Loucy (cell line): ENCODE measurements at regions not wholly inside any gene's neighbourhood (a gene's known extent, or its start where the extent isn't known, plus 50 kb on each side); places are given as distances from the start of the nearest gene placed in this dataset.
"Not testable (repeated sequence)": the region's sequence is repeated elsewhere in the genome, so short reads cannot be mapped to it uniquely, and the experiment has no call there.

Experiments
- H2AFZ ChIP-seq: fragments of 200-600 bp; sonication (generic); 2 replicates; pipeline ENCODE4 v1.6.0; 2016; ENCODE audit warnings: antibody characterized with exemption, mild to moderate bottlenecking, low read length, moderate library complexity
- H3F3A ChIP-seq: fragments of 200-600 bp; 2 replicates; pipeline ENCODE4 v1.6.0; 2016; ENCODE audit warnings: antibody characterized with exemption, low read depth, mild to moderate bottlenecking
- H3K27me3 ChIP-seq: fragments of 200-600 bp; sonication (generic); 2 replicates; pipeline ENCODE4 v1.6.1; 2014; ENCODE audit warnings: low read length, mild to moderate bottlenecking; ENCODE audit not compliant: insufficient read depth, poor library complexity, severe bottlenecking
- H3K36me3 ChIP-seq: fragments of 200-600 bp; sonication (generic); 2 replicates; pipeline ENCODE4 v1.6.1; 2016; ENCODE audit warnings: low read length; ENCODE audit not compliant: insufficient read depth
- H3K4me1 ChIP-seq: fragments of 200-600 bp; sonication (generic); 2 replicates; pipeline ENCODE4 v1.5.1; 2014; ENCODE audit warnings: low read length, mild to moderate bottlenecking; ENCODE audit not compliant: insufficient read depth, poor library complexity, severe bottlenecking
- H3K4me2 ChIP-seq: fragments of 200-600 bp; sonication (generic); 2 replicates; pipeline ENCODE4 v1.6.0; 2014; ENCODE audit warnings: antibody characterized with exemption, low read length, low read depth, mild to moderate bottlenecking; ENCODE audit not compliant: poor library complexity, severe bottlenecking
- H3K4me3 ChIP-seq: fragments of 200-600 bp; sonication (generic); 2 replicates; pipeline ENCODE4 v1.5.1; 2014; ENCODE audit warnings: low read length, mild to moderate bottlenecking, mixed read lengths; ENCODE audit not compliant: poor library complexity, severe bottlenecking
- H3K79me2 ChIP-seq: fragments of 200-600 bp; sonication (generic); 2 replicates; pipeline ENCODE4 v1.6.1; 2014; ENCODE audit warnings: low read length; ENCODE audit not compliant: insufficient read depth
- H3K9ac ChIP-seq: fragments of 200-600 bp; sonication (generic); 2 replicates; pipeline ENCODE4 v1.6.0; 2014; ENCODE audit warnings: mild to moderate bottlenecking, low read depth, low read length, moderate library complexity; ENCODE audit not compliant: poor library complexity, severe bottlenecking
- H3K9me2 ChIP-seq: fragments of 200-600 bp; sonication (generic); replicated peaks from 2 replicates; pipeline ENCODE4 v1.6.1; 2016; ENCODE audit warnings: low read depth, low read length, mixed read lengths
- H3K9me3 ChIP-seq: fragments of 200-600 bp; sonication (generic); 2 replicates; pipeline ENCODE4 v1.6.1; 2014; ENCODE audit warnings: mild to moderate bottlenecking, antibody characterized with exemption, low read length, low read depth; ENCODE audit not compliant: insufficient read depth
- H4K20me1 ChIP-seq: fragments of 200-600 bp; sonication (generic); 2 replicates; pipeline ENCODE4 v1.6.0; 2014; ENCODE audit warnings: antibody characterized with exemption, low read length, mild to moderate bottlenecking; ENCODE audit not compliant: insufficient read depth, poor library complexity, severe bottlenecking
- EZH2phosphoT487 ChIP-seq: fragments of 200-600 bp; IDR thresholded peaks from 2 replicates; pipeline ENCODE4 v1.6.1; 2018; ENCODE audit warnings: antibody characterized with exemption, mild to moderate bottlenecking, moderate library complexity, borderline replicate concordance
- TF ChIP-seq, protein P1 (sequence below): fragments of 200-600 bp; sonication (generic); conservative IDR thresholded peaks from 2 replicates; pipeline ENCODE4 v1.5.1; 2014; ENCODE audit warnings: mild to moderate bottlenecking, antibody characterized with exemption, low read length

DNA sequence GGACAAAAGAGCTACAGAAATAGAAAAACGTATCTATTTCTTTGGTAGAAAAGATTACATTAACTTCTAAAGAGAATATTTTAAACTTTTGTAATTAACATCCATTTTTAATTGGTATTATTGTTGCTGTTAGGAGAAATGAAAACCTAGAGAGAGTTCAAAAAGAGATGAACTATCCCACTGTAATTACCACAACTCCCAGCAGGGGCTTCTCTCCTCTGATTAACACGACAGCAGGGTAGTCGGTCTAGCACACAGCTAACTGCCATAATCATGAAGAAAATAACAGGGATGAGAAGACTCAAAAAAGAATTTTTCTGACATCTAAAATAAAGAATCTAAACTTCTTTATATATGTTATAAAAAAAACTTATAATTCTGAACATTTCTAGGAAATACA, 86.2 kb upstream of the CDH9 start:
- Histone ChIP-seq H4K20me1 (no peaks in the 10 kb centered on the region), H3K9me2 (no peaks in the 10 kb centered on the region), H3K79me2 (no peaks in the 10 kb centered on the region), H3K4me2 (no peak overlapping the region), H3K9me3 (no peaks in the 10 kb centered on the region), H3F3A (no peaks in the 10 kb centered on the region), H3K9ac (no peak overlapping the region), H3K4me3 (no peak overlapping the region), H3K36me3 (no peaks in the 10 kb centered on the region), H3K4me1 (no peaks in the 10 kb centered on the region), H2AFZ (no peak overlapping the region), H3K27me3 (no peaks in the 10 kb centered on the region)
- TF ChIP-seq EZH2phosphoT487: no peak
- TF ChIP-seq, protein P1, sequence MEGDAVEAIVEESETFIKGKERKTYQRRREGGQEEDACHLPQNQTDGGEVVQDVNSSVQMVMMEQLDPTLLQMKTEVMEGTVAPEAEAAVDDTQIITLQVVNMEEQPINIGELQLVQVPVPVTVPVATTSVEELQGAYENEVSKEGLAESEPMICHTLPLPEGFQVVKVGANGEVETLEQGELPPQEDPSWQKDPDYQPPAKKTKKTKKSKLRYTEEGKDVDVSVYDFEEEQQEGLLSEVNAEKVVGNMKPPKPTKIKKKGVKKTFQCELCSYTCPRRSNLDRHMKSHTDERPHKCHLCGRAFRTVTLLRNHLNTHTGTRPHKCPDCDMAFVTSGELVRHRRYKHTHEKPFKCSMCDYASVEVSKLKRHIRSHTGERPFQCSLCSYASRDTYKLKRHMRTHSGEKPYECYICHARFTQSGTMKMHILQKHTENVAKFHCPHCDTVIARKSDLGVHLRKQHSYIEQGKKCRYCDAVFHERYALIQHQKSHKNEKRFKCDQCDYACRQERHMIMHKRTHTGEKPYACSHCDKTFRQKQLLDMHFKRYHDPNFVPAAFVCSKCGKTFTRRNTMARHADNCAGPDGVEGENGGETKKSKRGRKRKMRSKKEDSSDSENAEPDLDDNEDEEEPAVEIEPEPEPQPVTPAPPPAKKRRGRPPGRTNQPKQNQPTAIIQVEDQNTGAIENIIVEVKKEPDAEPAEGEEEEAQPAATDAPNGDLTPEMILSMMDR: peak; percentile 28

DNA sequence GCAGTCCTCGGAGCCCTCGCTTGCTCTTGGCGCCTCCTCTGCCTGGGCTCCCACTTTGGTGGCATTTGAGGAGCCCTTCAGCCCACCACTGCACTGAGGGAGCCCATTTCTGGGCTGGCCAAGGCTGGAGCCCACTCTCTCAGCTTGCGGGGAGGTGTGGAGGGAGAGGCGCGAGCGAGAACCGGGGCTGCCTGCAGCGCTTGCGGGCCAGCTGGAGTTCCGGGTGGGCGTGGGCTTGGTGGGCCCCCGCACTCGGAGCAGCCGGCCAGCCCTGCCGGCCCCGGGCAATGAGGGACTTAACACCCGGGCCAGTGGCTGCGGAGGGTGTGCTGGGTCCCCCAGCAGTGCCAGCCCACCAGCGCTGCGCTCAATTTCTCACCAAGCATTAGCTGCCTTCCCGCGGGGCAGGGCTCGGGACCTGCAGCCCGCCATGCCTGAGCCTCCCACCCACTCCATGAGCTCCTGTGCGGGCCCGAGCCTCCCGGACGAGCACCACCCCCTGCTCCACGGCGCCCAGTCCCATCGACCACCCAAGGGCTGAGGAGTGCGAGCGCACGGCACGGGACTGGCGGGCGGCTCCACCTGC, 81.4 kb upstream of the CDH9 start:
- not testable (repeated sequence) for H3K4me2 ChIP-seq, H3K9ac ChIP-seq, H3K9me2 ChIP-seq, H3K36me3 ChIP-seq, H3K9me3 ChIP-seq, H3K79me2 ChIP-seq, H3K27me3 ChIP-seq, H4K20me1 ChIP-seq, H3K4me3 ChIP-seq, H3F3A ChIP-seq, H3K4me1 ChIP-seq, H2AFZ ChIP-seq

DNA sequence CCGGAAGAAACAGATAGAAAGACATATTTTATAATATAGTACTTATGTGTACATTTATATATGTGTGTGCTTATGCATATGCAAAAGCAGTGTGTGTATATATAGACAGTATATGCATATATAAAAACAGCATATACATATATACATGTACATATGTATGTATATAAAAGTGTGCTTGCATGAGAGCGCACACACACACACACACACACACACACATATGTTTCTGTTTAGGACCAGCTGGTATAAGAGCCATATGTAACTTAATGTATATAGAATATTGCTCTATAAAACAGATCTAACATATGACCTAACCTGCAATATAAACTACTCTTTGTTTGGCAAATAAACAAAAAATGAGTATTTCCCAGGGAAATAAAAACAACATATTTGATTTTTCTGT, 65.1 kb upstream of the CDH9 start:
- TF ChIP-seq, protein P1: no peak
- TF ChIP-seq EZH2phosphoT487: no peak
- no peaks in the 10 kb centered on the region for H3K79me2 ChIP-seq
- no peak overlapping the region for H3K9ac ChIP-seq
- no peaks in the 10 kb centered on the region for H3K9me2 ChIP-seq
- no peaks in the 10 kb centered on the region for H3K9me3 ChIP-seq
- no peaks in the 10 kb centered on the region for H4K20me1 ChIP-seq
- H3K27me3 ChIP-seq: no peaks in the 10 kb centered on the region
- H3K36me3 ChIP-seq: no peaks in the 10 kb centered on the region
- no peaks in the 10 kb centered on the region for H3K4me1 ChIP-seq
- no peak overlapping the region for H2AFZ ChIP-seq
- H3F3A ChIP-seq: no peaks in the 10 kb centered on the region
- no peak overlapping the region for H3K4me3 ChIP-seq
- H3K4me2 ChIP-seq: no peak overlapping the region

DNA sequence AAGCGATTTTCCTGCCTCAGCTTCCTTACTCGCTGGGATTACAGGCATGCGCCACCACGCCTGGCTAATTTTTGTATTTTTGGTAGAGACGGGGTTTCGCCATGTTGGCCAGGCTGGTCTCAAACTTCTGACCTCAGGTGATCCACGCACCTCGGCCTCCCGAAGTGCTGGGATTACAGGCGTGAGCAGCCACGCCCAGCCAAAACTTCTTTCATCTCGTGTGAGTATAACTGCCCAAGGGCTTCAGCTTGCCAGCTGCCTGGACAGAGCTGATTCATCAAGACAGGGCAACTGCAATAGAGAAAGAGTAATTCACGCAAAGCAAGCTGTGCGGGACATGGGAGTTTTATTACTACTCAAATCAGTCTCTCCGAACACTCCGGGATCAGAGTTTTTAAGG, 57.4 kb upstream of the CDH9 start:
- not testable (repeated sequence) for H4K20me1 ChIP-seq, H2AFZ ChIP-seq, H3F3A ChIP-seq, H3K4me2 ChIP-seq, H3K9me3 ChIP-seq, H3K79me2 ChIP-seq, H3K9me2 ChIP-seq, H3K27me3 ChIP-seq, H3K36me3 ChIP-seq, H3K4me1 ChIP-seq, H3K9ac ChIP-seq, H3K4me3 ChIP-seq
